ENCODE measurements at regions not wholly inside any gene's neighbourhood (a gene's known extent, or its start where the extent isn't known, plus 50 kb on each side); places are given as distances from the start of the nearest gene placed in this dataset.

GRCh38 chr20:48409055-48409615 is 418.7 kb downstream of the PREX1 start:
- peaks cover 11% of the 10 kb centered on the region for H3K27me3 Mint-ChIP-seq (ENCODE audit: insufficient read depth)

DNA sequence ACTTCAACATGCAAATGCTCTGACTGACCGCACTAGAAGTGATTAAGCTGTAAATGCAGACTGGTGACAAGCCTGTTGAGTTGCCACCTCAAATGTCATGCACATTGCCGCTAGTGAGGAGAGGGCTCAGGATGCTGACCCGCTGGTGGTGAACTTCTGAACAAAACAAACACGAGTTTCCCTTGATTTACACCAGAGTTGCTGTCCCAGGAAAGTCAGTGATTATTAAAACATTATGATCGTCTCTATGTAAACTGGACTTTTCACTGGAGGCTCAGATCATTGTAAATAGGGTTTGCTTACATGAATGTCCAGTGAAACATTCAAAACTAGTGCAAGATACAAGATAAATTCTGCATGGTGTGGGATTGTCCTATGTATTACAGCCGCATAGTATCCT is 420.1 kb downstream of the PREX1 start:
- no peaks in the 10 kb centered on the region for H3K27me3 ChIP-seq (ENCODE audit: control insufficient read depth, insufficient read depth, low read length, poor library complexity, severe bottlenecking)
- H3K9ac ChIP-seq (ENCODE audit: extremely low read depth, low read length, poor library complexity, severe bottlenecking), result no peak overlapping the region
- Mint-ChIP-seq H3K36me3 (ENCODE audit: low read depth) (no peaks in the 10 kb centered on the region), H3K4me3 (no peak overlapping the region), H3K9me3 (peaks cover 3% of the 10 kb centered on the region), H3K4me1 (peaks cover 14% of the 10 kb centered on the region), H3K27me3 (ENCODE audit: insufficient read depth) (peaks cover 11% of the 10 kb centered on the region), H3K27ac (no peak overlapping the region)
- no peak overlapping the region for H3K27ac ChIP-seq (ENCODE audit: low read depth, low read length)
- H3K36me3 ChIP-seq (ENCODE audit: control insufficient read depth, insufficient read depth, low read length), result no peaks in the 10 kb centered on the region
- H3K4me3 ChIP-seq (ENCODE audit: low read length), result no peak overlapping the region
- DNase-seq, result no peak
- WGBS, 2 experiments (ENCODE audit: insufficient coverage in 1 of 2, insufficient read length in 1 of 2), result 83 to 90% methylated on average over 6 of the region's 6 CpGs
- H3K9me3 ChIP-seq (ENCODE audit: control insufficient read depth, low read length), result no peaks in the 10 kb centered on the region
- H3K4me1 ChIP-seq (ENCODE audit: control insufficient read depth, insufficient read depth, low read length), result no peaks in the 10 kb centered on the region
- TF ChIP-seq, protein P1, sequence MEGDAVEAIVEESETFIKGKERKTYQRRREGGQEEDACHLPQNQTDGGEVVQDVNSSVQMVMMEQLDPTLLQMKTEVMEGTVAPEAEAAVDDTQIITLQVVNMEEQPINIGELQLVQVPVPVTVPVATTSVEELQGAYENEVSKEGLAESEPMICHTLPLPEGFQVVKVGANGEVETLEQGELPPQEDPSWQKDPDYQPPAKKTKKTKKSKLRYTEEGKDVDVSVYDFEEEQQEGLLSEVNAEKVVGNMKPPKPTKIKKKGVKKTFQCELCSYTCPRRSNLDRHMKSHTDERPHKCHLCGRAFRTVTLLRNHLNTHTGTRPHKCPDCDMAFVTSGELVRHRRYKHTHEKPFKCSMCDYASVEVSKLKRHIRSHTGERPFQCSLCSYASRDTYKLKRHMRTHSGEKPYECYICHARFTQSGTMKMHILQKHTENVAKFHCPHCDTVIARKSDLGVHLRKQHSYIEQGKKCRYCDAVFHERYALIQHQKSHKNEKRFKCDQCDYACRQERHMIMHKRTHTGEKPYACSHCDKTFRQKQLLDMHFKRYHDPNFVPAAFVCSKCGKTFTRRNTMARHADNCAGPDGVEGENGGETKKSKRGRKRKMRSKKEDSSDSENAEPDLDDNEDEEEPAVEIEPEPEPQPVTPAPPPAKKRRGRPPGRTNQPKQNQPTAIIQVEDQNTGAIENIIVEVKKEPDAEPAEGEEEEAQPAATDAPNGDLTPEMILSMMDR (conservative IDR thresholded peaks at IDR 0.05), result no peak

More at GRCh38 chr20:48409055-48409615, 418.7 kb downstream of the PREX1 start:
- no peak overlapping the region for H3K27ac Mint-ChIP-seq
- no peak overlapping the region for H3K9ac ChIP-seq (ENCODE audit: extremely low read depth, low read length, poor library complexity, severe bottlenecking)
- H3K9me3 Mint-ChIP-seq, result peaks cover 3% of the 10 kb centered on the region
- H3K4me3 ChIP-seq (ENCODE audit: low read length), result no peak overlapping the region
- no peaks in the 10 kb centered on the region for H3K4me1 ChIP-seq (ENCODE audit: control insufficient read depth, insufficient read depth, low read length)
- no peaks in the 10 kb centered on the region for H3K27me3 ChIP-seq (ENCODE audit: control insufficient read depth, insufficient read depth, low read length, poor library complexity, severe bottlenecking)
- 88 to 90% methylated on average over 3 to 4 of the region's 4 CpGs for WGBS, 2 experiments (ENCODE audit: insufficient coverage in 1 of 2, insufficient read length in 1 of 2)
- DNase-seq, result no peak
- no peak overlapping the region for H3K4me3 Mint-ChIP-seq
- H3K27ac ChIP-seq (ENCODE audit: low read depth, low read length), result no peak overlapping the region
- H3K36me3 Mint-ChIP-seq (ENCODE audit: low read depth), result no peaks in the 10 kb centered on the region
- no peaks in the 10 kb centered on the region for H3K36me3 ChIP-seq (ENCODE audit: control insufficient read depth, insufficient read depth, low read length)
- H3K9me3 ChIP-seq (ENCODE audit: control insufficient read depth, low read length), result no peaks in the 10 kb centered on the region
- peaks cover 12% of the 10 kb centered on the region for H3K4me1 Mint-ChIP-seq
- TF ChIP-seq, protein P1 (conservative IDR thresholded peaks at IDR 0.05), result no peak

- Histone ChIP-seq H3K4me1 (ENCODE audit: control insufficient read depth, insufficient read depth, low read length) (no peaks in the 10 kb centered on the region), H3K36me3 (ENCODE audit: control insufficient read depth, insufficient read depth, low read length) (no peaks in the 10 kb centered on the region), H3K9ac (ENCODE audit: extremely low read depth, low read length, poor library complexity, severe bottlenecking) (no peak overlapping the region), H3K27me3 (ENCODE audit: control insufficient read depth, insufficient read depth, low read length, poor library complexity, severe bottlenecking) (no peaks in the 10 kb centered on the region), H3K9me3 (ENCODE audit: control insufficient read depth, low read length) (no peaks in the 10 kb centered on the region), H3K4me3 (ENCODE audit: low read length) (no peak overlapping the region), H3K27ac (ENCODE audit: low read depth, low read length) (peak overlapping the region; percentile 56)
- Mint-ChIP-seq H3K9me3 (no peaks in the 10 kb centered on the region), H3K4me1 (peaks cover 14% of the 10 kb centered on the region), H3K4me3 (no peak overlapping the region), H3K36me3 (ENCODE audit: low read depth) (no peaks in the 10 kb centered on the region), H3K27me3 (ENCODE audit: insufficient read depth) (peaks cover 9% of the 10 kb centered on the region), H3K27ac (no peak overlapping the region)
- TF ChIP-seq, protein P1 (conservative IDR thresholded peaks at IDR 0.05), result no peak
- DNase-seq, result no peak
- WGBS, 2 experiments (ENCODE audit: insufficient coverage in 1 of 2, insufficient read length in 1 of 2), result 73 to 100% methylated on average over 1 to 5 of the region's 5 CpGs
Observed at GRCh38 chr20:48406912-48407340, 420.9 kb downstream of the PREX1 start.
